ENCODE measurements at regions not wholly inside any gene's neighbourhood (a gene's known extent, or its start where the extent isn't known, plus 50 kb on each side); places are given as distances from the start of the nearest gene placed in this dataset.

DNA sequence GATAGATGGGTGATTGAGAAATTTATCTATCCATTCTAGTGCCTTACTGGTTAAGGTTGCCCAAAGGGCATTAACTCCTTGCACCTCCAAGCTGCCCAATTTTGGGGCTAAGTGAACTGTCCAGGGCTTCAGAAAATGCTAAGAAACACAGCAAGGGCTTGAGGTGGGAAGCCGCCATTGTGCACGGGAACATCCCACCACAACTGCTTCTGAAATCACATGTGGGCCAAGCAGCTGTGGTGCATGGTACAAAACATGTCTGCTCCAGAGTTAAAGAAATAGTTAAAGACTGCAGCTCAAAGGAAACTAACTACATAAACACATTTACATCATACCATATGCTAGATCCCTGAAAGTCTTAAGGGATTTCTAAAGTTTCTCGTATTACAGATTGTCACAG is 144.3 kb upstream of the NDST3 start:
- POLR2A ChIA-PET = no interaction called here
- no TSS peak for BruUV-seq (replicated peaks)
- no peak overlapping the region for H3K27ac ChIP-seq (ENCODE audit: low read depth, low read length)
- no peak overlapping the region for H3K9ac ChIP-seq (ENCODE audit: low read length)
- intact Hi-C loops (cut with micrococcal nuclease) = no loop called here
- no peak for DNase-seq (ENCODE audit: low read depth, low spot score)
- no peaks in the 10 kb centered on the region for H3K4me1 ChIP-seq (ENCODE audit: control insufficient read depth in 1 of 2, insufficient read depth in 2 of 2, low read length in 2 of 2)
- TF ChIP-seq JUND (IDR thresholded peaks at IDR 0.05) (no peak), SP1 (IDR thresholded peaks at IDR 0.05; ENCODE audit: low read depth) (no peak), ZFX (IDR thresholded peaks at IDR 0.05) (no peak), YY1 (IDR thresholded peaks at IDR 0.05; ENCODE audit: extremely low read depth, insufficient replicate concordance, low read depth, low read length) (no peak), EZH2 (IDR thresholded peaks at IDR 0.05) (no peak)
- no peak overlapping the region for H2AFZ ChIP-seq (ENCODE audit: low read depth, low read length, poor library complexity, severe bottlenecking)
- H3K4me2 ChIP-seq (ENCODE audit: low read length) = no peak overlapping the region
- no peak overlapping the region for H3K4me3 ChIP-seq (replicated peaks in 1 of 2; ENCODE audit: low read depth in 1 of 2, low read length in 2 of 2)
- no peaks in the 10 kb centered on the region for H3K9me2 ChIP-seq (ENCODE audit: insufficient read depth)
- CTCF ChIA-PET = no interaction called here
- ATAC-seq = no peak
- no peaks in the 10 kb centered on the region for H3K27me3 ChIP-seq (ENCODE audit: insufficient read depth, low read length)
- no peaks in the 10 kb centered on the region for H4K20me1 ChIP-seq (ENCODE audit: insufficient read depth)
- H3K79me2 ChIP-seq (ENCODE audit: insufficient read depth, low read length) = no peaks in the 10 kb centered on the region
- RAD21 ChIA-PET (ENCODE audit: low non-redundant PET in 1 of 2, low total read pairs in 2 of 2, uncharacterized antibody in 2 of 2, unreplicated experiment in 2 of 2) = no interaction called here
- H3K36me3 ChIP-seq (ENCODE audit: control insufficient read depth in 1 of 2, insufficient read depth in 2 of 2, low read length in 2 of 2) = no peaks in the 10 kb centered on the region
- H3K9me3 ChIP-seq (ENCODE audit: control insufficient read depth in 1 of 2, insufficient read depth in 1 of 2, low read depth in 1 of 2, low read length in 2 of 2) = no peaks in the 10 kb centered on the region

DNA sequence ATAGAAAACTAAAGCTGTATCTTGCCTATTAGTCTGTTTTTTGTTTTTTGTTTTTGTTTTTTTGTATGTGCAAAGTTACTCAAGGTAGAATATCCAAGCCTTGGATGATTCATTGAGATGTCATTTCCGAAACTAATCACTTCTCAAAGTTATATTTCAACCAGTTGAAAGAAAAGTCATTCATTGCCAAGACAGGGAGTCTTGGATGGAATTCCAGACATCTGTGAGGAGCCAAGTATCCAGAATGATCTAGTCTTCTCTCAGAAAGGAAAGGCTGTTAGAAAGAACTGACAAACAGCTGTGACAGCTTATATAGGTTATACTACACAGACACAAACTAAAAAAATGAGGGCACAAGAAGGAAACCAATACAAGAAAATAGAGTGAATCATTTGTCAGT is 141.1 kb upstream of the NDST3 start:
- no peak overlapping the region for H3K27ac ChIP-seq (ENCODE audit: low read depth, low read length)
- DNase-seq (ENCODE audit: low read depth, low spot score) (no peak), ATAC-seq (no peak)
- POLR2A ChIA-PET = no interaction called here
- CTCF ChIA-PET = no interaction called here
- TF ChIP-seq EGR1 (IDR thresholded peaks at IDR 0.05; ENCODE audit: low read depth) = no peak
- no peak overlapping the region for H2AFZ ChIP-seq (ENCODE audit: low read depth, low read length, poor library complexity, severe bottlenecking)
- H3K9me3 ChIP-seq (ENCODE audit: control insufficient read depth in 1 of 2, insufficient read depth in 1 of 2, low read depth in 1 of 2, low read length in 2 of 2) = no peaks in the 10 kb centered on the region
- no peaks in the 10 kb centered on the region for H3K36me3 ChIP-seq (ENCODE audit: control insufficient read depth in 1 of 2, insufficient read depth in 2 of 2, low read length in 2 of 2)
- H3K79me2 ChIP-seq (ENCODE audit: insufficient read depth, low read length) = no peaks in the 10 kb centered on the region
- RAD21 ChIA-PET (ENCODE audit: low non-redundant PET in 1 of 2, low total read pairs in 2 of 2, uncharacterized antibody in 2 of 2, unreplicated experiment in 2 of 2) = no interaction called here
- no peaks in the 10 kb centered on the region for H3K4me1 ChIP-seq (ENCODE audit: control insufficient read depth in 1 of 2, insufficient read depth in 2 of 2, low read length in 2 of 2)
- H4K20me1 ChIP-seq (ENCODE audit: insufficient read depth) = no peaks in the 10 kb centered on the region
- no peaks in the 10 kb centered on the region for H3K27me3 ChIP-seq (ENCODE audit: insufficient read depth, low read length)
- intact Hi-C loops (cut with micrococcal nuclease) = no loop called here
- H3K4me2 ChIP-seq (ENCODE audit: low read length) = no peak overlapping the region
- H3K9me2 ChIP-seq (ENCODE audit: insufficient read depth) = no peaks in the 10 kb centered on the region
- H3K4me3 ChIP-seq (replicated peaks in 1 of 2; ENCODE audit: low read depth in 1 of 2, low read length in 2 of 2) = no peak overlapping the region
- H3K9ac ChIP-seq (ENCODE audit: low read length) = no peak overlapping the region
- BruUV-seq (replicated peaks) = no TSS peak

Data from HCT116 (cell line).